ENCODE measurements at regions not wholly inside any gene's neighbourhood (a gene's known extent, or its start where the extent isn't known, plus 50 kb on each side); places are given as distances from the start of the nearest gene placed in this dataset.
"Not testable (repeated sequence)": the region's sequence is repeated elsewhere in the genome, so short reads cannot be mapped to it uniquely, and the experiment has no call there.

GRCh38 chr6:137545073-137545472, 50.9 kb upstream of the OLIG3 start:
- in situ Hi-C loops (cut with HindIII; ENCODE audit: low pct_unique_long_range_greater_than_20kb, low sequenced_read_pairs): no loop called here
- DNase-seq (ENCODE audit: low read depth, low spot score): no peak

- in situ Hi-C loops (cut with HindIII; ENCODE audit: low pct_unique_long_range_greater_than_20kb, low sequenced_read_pairs): no loop called here
- no peak for DNase-seq (ENCODE audit: low read depth, low spot score)
Observed at GRCh38 chr6:137547186-137547585, 53.0 kb upstream of the OLIG3 start.

DNA sequence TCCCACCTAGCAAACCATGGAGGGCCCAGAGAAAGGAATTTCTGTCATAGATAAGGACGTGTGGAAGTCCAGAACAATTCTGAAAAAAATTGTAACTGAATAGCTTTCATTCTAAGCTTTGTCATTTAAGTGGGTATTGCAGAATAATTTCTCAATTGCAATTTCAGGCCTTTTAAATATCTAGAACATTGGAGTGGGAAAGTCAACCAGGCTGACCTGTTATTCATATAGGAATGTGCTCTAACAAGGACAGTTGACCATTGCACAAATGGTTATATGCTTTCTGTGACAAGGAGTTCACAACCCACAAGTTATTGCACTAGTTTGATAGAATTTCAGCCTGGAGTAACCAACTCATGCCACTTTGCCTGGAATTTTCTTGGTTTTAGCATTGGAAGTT, 53.4 kb upstream of the OLIG3 start:
- in situ Hi-C loops (cut with HindIII; ENCODE audit: low pct_unique_long_range_greater_than_20kb, low sequenced_read_pairs): no loop called here
- DNase-seq (ENCODE audit: low read depth, low spot score): no peak

- no peak for DNase-seq (ENCODE audit: low read depth, low spot score)
- in situ Hi-C loops (cut with HindIII; ENCODE audit: low pct_unique_long_range_greater_than_20kb, low sequenced_read_pairs): no loop called here
Observed at GRCh38 chr6:137549106-137549505, 54.9 kb upstream of the OLIG3 start.

DNA sequence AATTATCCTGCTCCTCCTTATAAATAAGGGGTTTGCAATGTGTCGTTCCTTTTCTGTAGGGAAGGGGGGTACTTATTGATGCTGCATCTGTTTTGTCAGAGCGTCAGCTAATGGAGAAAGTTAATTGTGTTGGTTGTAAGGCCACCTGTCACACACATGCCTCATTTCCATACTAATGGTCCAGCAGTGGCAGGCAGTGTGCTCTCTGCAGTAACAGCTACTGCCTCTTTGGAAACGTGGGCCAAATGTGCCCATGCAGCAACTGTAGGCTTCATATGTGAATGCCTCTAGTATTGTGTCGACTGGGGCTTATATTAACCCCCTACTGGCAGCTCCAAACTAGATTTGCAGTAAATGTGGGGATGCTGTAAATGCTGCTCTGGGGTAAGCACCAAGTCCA, 56.3 kb upstream of the OLIG3 start:
- no peak for DNase-seq (ENCODE audit: low read depth, low spot score)
- in situ Hi-C loops (cut with HindIII; ENCODE audit: low pct_unique_long_range_greater_than_20kb, low sequenced_read_pairs): no loop called here

- no peak for DNase-seq (ENCODE audit: low read depth, low spot score)
- in situ Hi-C loops (cut with HindIII; ENCODE audit: low pct_unique_long_range_greater_than_20kb, low sequenced_read_pairs): no loop called here
Observed at GRCh38 chr6:137552146-137552545, 58.0 kb upstream of the OLIG3 start.

- in situ Hi-C loops (cut with HindIII; ENCODE audit: low pct_unique_long_range_greater_than_20kb, low sequenced_read_pairs): no loop called here
- DNase-seq (ENCODE audit: low read depth, low spot score): no peak
Observed at GRCh38 chr6:137552809-137553208, 58.6 kb upstream of the OLIG3 start.

DNA sequence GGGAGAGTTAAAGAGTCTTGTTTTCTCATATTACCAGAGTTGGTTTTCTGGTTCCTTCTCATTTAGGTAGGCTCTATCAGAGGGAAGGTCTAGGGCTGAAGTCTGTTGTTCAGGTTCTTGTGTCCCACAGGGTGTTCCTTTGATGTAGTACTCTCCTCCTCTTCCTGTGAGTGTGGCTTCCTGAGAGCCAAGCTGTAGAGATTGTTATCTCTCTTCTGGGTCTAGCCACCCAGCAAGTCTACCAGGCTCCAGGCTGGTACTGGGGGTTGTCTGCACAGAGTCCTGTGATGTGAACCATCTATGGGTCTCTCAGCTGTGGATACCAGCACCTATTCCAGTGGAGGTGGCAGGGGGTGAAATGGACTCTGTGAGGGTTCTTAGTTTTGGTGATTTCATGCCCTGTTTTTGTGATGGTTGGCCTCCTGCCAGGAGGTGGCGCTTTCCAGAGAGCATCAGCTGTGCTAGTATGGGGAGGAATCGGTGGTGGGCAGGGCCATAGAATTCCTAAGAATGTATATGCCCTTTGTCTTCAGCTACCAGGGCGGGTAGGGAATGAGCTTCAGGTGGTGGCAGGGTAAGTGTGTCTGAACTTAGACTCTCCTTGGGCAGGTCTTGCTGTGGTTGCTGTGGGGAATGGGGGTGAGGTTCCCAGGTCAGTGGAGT, 65.5 kb upstream of the OLIG3 start:
- in situ Hi-C loops (cut with HindIII; ENCODE audit: low pct_unique_long_range_greater_than_20kb, low sequenced_read_pairs): not testable (repeated sequence)
- DNase-seq (ENCODE audit: low read depth, low spot score): peak; percentile 3

DNA sequence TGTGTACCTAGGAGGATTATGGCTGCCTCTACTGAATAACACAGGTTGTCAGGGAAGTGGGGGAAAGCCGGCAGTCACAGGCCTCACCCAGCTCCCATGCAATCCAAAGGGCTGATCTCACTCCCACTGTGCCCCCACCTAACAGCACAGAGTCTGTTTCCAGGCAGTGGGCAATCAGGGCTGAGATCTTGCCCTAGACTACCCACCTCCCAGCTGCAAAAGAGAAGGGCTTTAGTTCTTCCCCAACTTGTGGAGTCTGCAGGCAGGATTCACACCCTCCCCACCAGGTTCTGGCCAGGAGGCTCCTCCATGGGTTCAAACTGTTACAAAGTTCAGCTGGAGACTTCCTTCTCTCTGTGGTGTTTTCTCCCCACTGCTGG, 66.0 kb upstream of the OLIG3 start:
- in situ Hi-C loops (cut with HindIII; ENCODE audit: low pct_unique_long_range_greater_than_20kb, low sequenced_read_pairs): no loop called here
- no peak for DNase-seq (ENCODE audit: low read depth, low spot score)

DNA sequence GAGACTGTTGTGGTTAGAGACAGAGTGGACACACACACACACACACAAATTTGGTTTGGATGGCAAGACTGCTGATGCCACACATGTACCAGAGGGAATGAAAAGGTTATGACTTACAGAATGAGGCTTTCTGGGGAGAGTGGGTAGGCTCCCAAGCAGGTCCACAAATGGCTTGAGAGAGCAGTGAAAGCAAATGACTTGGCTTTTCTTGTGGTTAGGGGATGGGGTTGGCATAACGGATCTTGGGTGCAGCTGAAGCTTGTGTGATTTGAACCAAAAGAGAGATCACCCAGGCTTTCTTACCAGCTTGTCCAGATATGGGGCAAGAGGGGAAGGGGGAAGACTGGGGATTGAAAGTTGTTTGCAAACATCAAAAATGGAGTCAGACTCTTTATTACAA, 73.9 kb upstream of the OLIG3 start:
- in situ Hi-C loops (cut with HindIII; ENCODE audit: low pct_unique_long_range_greater_than_20kb, low sequenced_read_pairs): no loop called here
- no peak for DNase-seq (ENCODE audit: low read depth, low spot score)

DNA sequence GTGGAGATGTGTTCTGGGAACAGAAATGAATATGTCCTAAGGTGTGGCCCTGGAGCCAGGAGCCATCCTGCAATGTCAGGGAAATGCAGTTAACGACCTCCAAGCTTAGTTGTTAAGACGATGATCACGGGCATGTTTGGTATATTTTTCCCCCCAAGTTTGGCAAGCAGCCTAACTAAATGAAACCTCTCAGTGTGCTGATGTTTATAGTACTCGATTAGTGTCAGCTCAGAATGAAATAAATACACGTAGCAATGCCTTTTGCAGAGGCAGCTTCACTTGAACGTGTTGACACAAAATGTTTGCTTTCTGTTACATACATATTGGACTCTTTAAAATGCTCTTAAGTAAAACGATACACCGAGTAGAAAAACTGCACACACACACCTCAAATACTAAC, 76.2 kb upstream of the OLIG3 start:
- DNase-seq (ENCODE audit: low read depth, low spot score): no peak
- in situ Hi-C loops (cut with HindIII; ENCODE audit: low pct_unique_long_range_greater_than_20kb, low sequenced_read_pairs): no loop called here

DNA sequence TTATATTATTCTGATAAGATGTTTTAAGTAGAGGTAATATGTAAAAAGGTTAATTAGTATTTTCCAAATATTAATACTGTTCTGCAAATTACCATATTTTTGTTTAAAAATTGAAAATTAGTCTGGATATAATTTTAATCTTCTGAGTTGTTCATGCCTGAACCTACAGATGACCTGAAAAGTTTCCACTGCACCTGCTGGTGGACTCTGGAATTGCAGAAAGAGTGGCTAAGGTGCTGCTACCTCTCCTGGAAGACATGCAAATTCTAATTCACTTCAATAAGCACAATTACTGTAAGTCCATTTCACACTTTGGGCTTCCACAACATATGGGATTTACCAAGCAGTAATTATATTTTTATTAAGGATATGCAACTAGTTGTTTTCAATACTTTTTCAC, 77.7 kb upstream of the OLIG3 start:
- DNase-seq (ENCODE audit: low read depth, low spot score): peak; percentile 55
- in situ Hi-C loops (cut with HindIII; ENCODE audit: low pct_unique_long_range_greater_than_20kb, low sequenced_read_pairs): no loop called here

DNA sequence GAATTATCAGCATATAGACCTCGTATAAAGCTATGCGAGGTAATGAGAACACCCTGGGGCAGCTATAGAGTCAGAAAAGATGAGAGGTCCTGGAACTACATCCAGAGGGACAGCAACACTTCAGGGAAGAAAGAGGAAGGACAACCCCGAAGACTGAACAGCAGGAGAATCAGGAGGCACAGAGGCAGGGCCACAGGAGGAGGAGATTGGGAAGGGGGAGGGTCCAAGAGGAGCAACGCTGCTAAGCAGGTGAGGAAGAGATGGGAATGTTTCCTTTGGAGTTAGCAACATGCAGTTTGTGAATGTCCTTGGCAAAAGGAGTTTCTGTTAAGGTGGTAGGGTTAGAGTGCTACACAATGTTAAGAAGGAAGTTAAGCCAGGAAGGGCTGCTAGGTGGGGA, 79.5 kb upstream of the OLIG3 start:
- no peak for DNase-seq (ENCODE audit: low read depth, low spot score)
- in situ Hi-C loops (cut with HindIII; ENCODE audit: low pct_unique_long_range_greater_than_20kb, low sequenced_read_pairs): no loop called here

DNA sequence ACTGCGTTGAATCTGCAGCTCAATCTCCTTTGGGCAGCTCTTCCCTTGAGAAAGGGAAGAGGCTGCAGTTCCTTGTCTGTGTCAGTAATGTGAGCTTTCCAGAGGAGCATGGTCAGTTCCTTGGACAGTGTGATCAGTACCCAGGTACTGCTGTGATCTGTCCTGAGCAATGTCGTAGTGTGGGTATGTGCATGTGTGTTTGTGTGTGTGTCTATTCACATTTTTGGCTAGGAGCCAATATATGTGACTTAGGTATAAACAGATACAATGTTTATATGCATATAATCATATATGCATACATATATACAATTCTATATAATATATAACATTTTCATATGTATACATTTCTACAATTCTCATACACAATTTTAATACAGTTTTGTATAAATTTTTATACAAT, 85.4 kb upstream of the OLIG3 start:
- no peak for DNase-seq (ENCODE audit: low read depth, low spot score)
- in situ Hi-C loops (cut with HindIII; ENCODE audit: low pct_unique_long_range_greater_than_20kb, low sequenced_read_pairs): no loop called here

GRCh38 chr6:137581019-137581707, 87.0 kb upstream of the OLIG3 start:
- no peak for DNase-seq (ENCODE audit: low read depth, low spot score)
- in situ Hi-C loops (cut with HindIII; ENCODE audit: low pct_unique_long_range_greater_than_20kb, low sequenced_read_pairs): no loop called here

GRCh38 chr6:137583519-137583918, 89.3 kb upstream of the OLIG3 start:
- in situ Hi-C loops (cut with HindIII; ENCODE audit: low pct_unique_long_range_greater_than_20kb, low sequenced_read_pairs): not testable (repeated sequence)

DNA sequence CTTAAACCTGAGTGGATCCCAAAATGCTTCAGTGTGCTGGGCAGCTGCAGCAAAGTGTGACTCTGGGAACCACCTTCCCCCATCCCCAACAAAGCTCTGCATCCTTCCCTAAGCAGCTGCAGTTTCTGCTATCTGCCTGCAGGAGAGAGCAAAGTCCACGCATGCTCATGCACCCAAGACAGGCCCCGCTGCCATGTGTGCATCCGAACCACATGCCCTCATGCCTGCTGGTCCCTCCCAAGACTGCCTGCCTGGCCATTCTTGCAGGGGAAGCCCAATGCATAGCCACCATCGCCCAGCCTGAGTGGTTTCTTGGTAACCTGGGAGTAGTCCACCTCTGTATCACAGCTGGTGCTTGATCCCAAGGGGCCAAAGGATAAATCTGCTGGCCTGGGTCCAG, 94.3 kb upstream of the OLIG3 start:
- in situ Hi-C loops (cut with HindIII; ENCODE audit: low pct_unique_long_range_greater_than_20kb, low sequenced_read_pairs): no loop called here
- peak; percentile 34 for DNase-seq (ENCODE audit: low read depth, low spot score)

More at GRCh38 chr6:137583519-137583918, 89.3 kb upstream of the OLIG3 start:
- not testable (repeated sequence) for DNase-seq (ENCODE audit: low read depth, low spot score)

DNA sequence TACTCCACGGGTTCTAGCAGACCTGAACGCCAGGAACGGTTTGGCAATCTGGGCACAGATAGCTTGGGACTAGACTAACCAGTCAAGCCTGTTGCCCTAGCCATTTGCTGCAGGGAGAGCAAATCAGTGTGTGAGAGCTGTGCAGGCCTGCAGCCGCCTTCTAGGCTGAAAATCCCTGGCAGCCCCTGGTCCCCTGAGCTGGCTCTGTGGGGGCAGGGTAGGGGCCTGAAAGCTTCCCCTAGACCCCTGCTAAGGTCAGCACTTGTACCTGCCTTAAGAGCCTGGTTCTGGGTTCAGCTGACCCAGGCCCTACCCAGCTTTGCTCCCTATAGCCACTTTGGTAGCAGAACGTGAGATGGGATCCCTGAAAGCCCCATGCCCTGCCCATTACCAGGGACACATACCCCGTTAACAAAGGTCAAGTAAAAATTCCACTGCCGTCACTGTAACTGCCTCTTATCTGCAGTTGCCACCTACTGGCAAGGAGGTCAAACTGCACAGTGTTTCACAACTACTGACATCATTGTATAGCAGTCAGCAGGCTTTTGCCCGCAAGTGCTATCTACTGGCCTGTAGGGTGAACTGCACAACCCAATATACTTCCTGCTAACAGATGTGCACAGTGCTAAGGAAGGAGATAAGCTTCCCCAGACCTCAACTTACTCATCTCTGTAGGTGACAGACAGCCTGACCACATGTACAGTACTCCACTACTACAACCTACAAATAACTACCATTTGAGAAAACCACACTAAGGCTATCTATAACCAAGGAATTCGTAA, 95.1 kb upstream of the OLIG3 start:
- peak; percentile 78 for DNase-seq (ENCODE audit: low read depth, low spot score)
- in situ Hi-C loops (cut with HindIII; ENCODE audit: low pct_unique_long_range_greater_than_20kb, low sequenced_read_pairs): no loop called here

DNA sequence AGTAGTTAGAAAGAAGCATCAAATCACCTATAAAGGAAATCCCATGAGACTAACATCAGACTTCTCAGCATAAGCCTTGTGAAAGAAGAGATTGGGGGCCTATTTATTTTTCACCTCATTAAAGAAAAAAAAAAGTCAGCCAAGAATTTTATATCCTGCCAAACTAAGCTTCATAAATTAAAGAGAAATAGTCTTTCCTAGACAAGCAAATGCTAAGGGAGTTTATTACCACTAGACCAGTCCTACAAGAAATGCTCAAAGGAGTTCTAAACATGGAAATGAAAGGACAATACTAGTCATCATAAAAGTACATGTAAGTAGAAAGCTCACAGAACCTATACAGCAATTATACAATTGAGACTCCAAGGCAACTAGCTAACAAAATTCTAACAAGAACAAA, 96.5 kb upstream of the OLIG3 start:
- in situ Hi-C loops (cut with HindIII; ENCODE audit: low pct_unique_long_range_greater_than_20kb, low sequenced_read_pairs): no loop called here
- DNase-seq (ENCODE audit: low read depth, low spot score): no peak
